H9 (cell line): ENCODE measurements at regions not wholly inside any gene's neighbourhood (a gene's known extent, or its start where the extent isn't known, plus 50 kb on each side); places are given as distances from the start of the nearest gene placed in this dataset.

Experiments used
- DNase-seq: peaks from one replicate; pipeline ENCODE4 v3.0.0-alpha.2; 2017
- H2AFZ ChIP-seq: one replicate; pipeline ENCODE4 v1.6.1; 2013; ENCODE audit warnings: mild to moderate bottlenecking, low read length, control low read depth, moderate library complexity
- H2AK5ac ChIP-seq: 2 replicates; pipeline ENCODE4 v1.6.1; 2013; ENCODE audit warnings: low read length, control low read depth, mixed read lengths; ENCODE audit not compliant: insufficient read length
- H2BK120ac ChIP-seq: one replicate; pipeline ENCODE4 v1.6.1; 2013; ENCODE audit warnings: low read depth, mild to moderate bottlenecking, low read length, control low read depth, inconsistent platforms; ENCODE audit not compliant: poor library complexity, severe bottlenecking
- H2BK12ac ChIP-seq: 2 replicates; pipeline ENCODE4 v1.6.1; 2013; ENCODE audit warnings: low read length, control low read depth, mixed read lengths, low read depth; ENCODE audit not compliant: insufficient read length
- H2BK15ac ChIP-seq: 2 replicates; pipeline ENCODE4 v1.6.1; 2013; ENCODE audit warnings: low read depth, low read length, control low read depth
- H2BK20ac ChIP-seq: one replicate; pipeline ENCODE4 v1.6.1; 2013; ENCODE audit warnings: low read depth, mild to moderate bottlenecking, low read length, control low read depth, inconsistent platforms; ENCODE audit not compliant: poor library complexity, severe bottlenecking
- H2BK5ac ChIP-seq: 2 replicates; pipeline ENCODE4 v1.6.1; 2013; ENCODE audit warnings: low read length, control low read depth, mixed read lengths; ENCODE audit not compliant: insufficient read length
- H3K14ac ChIP-seq: 2 replicates; pipeline ENCODE4 v1.6.1; 2013; ENCODE audit warnings: low read length, control low read depth; ENCODE audit not compliant: insufficient read depth
- H3K18ac ChIP-seq: 2 replicates; pipeline ENCODE4 v1.6.1; 2013; ENCODE audit warnings: low read depth, mild to moderate bottlenecking, mixed read lengths, low read length, control low read depth; ENCODE audit not compliant: insufficient read length
- H3K23ac ChIP-seq: 2 replicates; pipeline ENCODE4 v1.6.1; 2013; ENCODE audit warnings: low read length, control low read depth, mixed read lengths, low read depth; ENCODE audit not compliant: insufficient read length
- H3K23me2 ChIP-seq: 2 replicates; pipeline ENCODE4 v1.6.1; 2013; ENCODE audit warnings: low read depth, mild to moderate bottlenecking, mixed read lengths, low read length, control low read depth; ENCODE audit not compliant: insufficient read length, poor library complexity, severe bottlenecking
- H3K27ac ChIP-seq: 2 replicates; pipeline ENCODE4 v1.5.1; 2013; ENCODE audit warnings: low read length, control low read depth, mixed read lengths, low read depth; ENCODE audit not compliant: insufficient read length
- H3K27me3 ChIP-seq: 2 replicates; pipeline ENCODE4 v1.6.1; 2013; ENCODE audit warnings: low read length, control low read depth, inconsistent platforms; ENCODE audit not compliant: insufficient read depth
- H3K4ac ChIP-seq: 2 replicates; pipeline ENCODE4 v1.6.1; 2013; ENCODE audit warnings: low read depth, mild to moderate bottlenecking, control low read depth, inconsistent platforms, low read length, moderate library complexity
- H3K4me1 ChIP-seq: 2 replicates; pipeline ENCODE4 v1.6.1; 2013; ENCODE audit warnings: low read length, control low read depth, inconsistent platforms; ENCODE audit not compliant: insufficient read depth
- H3K4me2 ChIP-seq: 2 replicates; pipeline ENCODE4 v1.6.1; 2013; ENCODE audit warnings: low read length, control low read depth, mixed read lengths; ENCODE audit not compliant: insufficient read length, insufficient read depth
- H3K56ac ChIP-seq: 2 replicates; pipeline ENCODE4 v1.6.1; 2013; ENCODE audit warnings: low read depth, mild to moderate bottlenecking, mixed read lengths, low read length, control low read depth; ENCODE audit not compliant: insufficient read length
- H3K79me1 ChIP-seq: 2 replicates; pipeline ENCODE4 v1.6.1; 2013; ENCODE audit warnings: low read depth, mild to moderate bottlenecking, moderate library complexity, low read length, control low read depth, inconsistent platforms; ENCODE audit not compliant: insufficient read depth, poor library complexity, severe bottlenecking
- H3K79me2 ChIP-seq: 2 replicates; pipeline ENCODE4 v1.6.1; 2013; ENCODE audit warnings: low read length, control low read depth, inconsistent platforms; ENCODE audit not compliant: insufficient read depth
- H3K9ac ChIP-seq: 2 replicates; pipeline ENCODE4 v1.6.1; 2013; ENCODE audit warnings: low read length, control low read depth, mixed read lengths; ENCODE audit not compliant: insufficient read length; ENCODE audit errors: extremely low read depth
- H3K9me3 ChIP-seq: one replicate; pipeline ENCODE4 v1.6.1; 2013; ENCODE audit warnings: low read depth, low read length, inconsistent platforms; ENCODE audit not compliant: control insufficient read depth
- H3T11ph ChIP-seq: one replicate; pipeline ENCODE4 v1.6.1; 2013; ENCODE audit warnings: mild to moderate bottlenecking, low read length, control low read depth, inconsistent platforms
- H4K20me1 ChIP-seq: one replicate; pipeline ENCODE4 v1.6.1; 2013; ENCODE audit not compliant: control insufficient read depth, insufficient read length, insufficient read depth
- H4K5ac ChIP-seq: 2 replicates; pipeline ENCODE4 v1.6.1; 2013; ENCODE audit warnings: low read depth, mild to moderate bottlenecking, mixed read lengths, low read length, control low read depth; ENCODE audit not compliant: insufficient read length
- H4K8ac ChIP-seq: replicated peaks from 2 replicates; pipeline ENCODE4 v1.6.1; 2013; ENCODE audit warnings: low read length, control low read depth, mixed read lengths, low read depth; ENCODE audit not compliant: insufficient read length
- H4K91ac ChIP-seq: 2 replicates; pipeline ENCODE4 v1.6.1; 2013; ENCODE audit warnings: low read depth, mild to moderate bottlenecking, moderate library complexity, mixed read lengths, low read length, control low read depth; ENCODE audit not compliant: insufficient read length
- H3K27ac Mint-ChIP-seq, 3 experiments: 2 replicates in 2 of 3; 3 replicates in 1 of 3; pipeline ENCODE4 v1.8.0; 2020 to 2021; ENCODE audit warnings: mixed read lengths in 3 of 3, mild to moderate bottlenecking in 1 of 3, moderate library complexity in 1 of 3
- H3K27me3 Mint-ChIP-seq: 2 replicates; pipeline ENCODE4 v1.8.0; 2021; ENCODE audit warnings: low read depth, mild to moderate bottlenecking, moderate library complexity, mixed read lengths
- H3K36me3 Mint-ChIP-seq, 3 experiments: 2 replicates in 2 of 3; 3 replicates in 1 of 3; pipeline ENCODE4 v1.8.0; 2020 to 2021; ENCODE audit warnings: low read depth in 3 of 3, mixed read lengths in 3 of 3; ENCODE audit not compliant: insufficient read depth in 1 of 3
- H3K4me1 Mint-ChIP-seq, 2 experiments: 2 replicates each; pipeline ENCODE4 v1.8.0; 2020; ENCODE audit warnings: mixed read lengths in 2 of 2
- H3K4me3 Mint-ChIP-seq, 2 experiments: 2 replicates in 1 of 2; 3 replicates in 1 of 2; pipeline ENCODE4 v1.8.0; 2020 to 2021; ENCODE audit warnings: mild to moderate bottlenecking in 2 of 2, mixed read lengths in 2 of 2, moderate library complexity in 1 of 2
- H3K9me3 Mint-ChIP-seq, 2 experiments: 2 replicates in 1 of 2; 3 replicates in 1 of 2; pipeline ENCODE4 v1.8.0; 2020; ENCODE audit warnings: mild to moderate bottlenecking in 2 of 2, mixed read lengths in 2 of 2, moderate library complexity in 1 of 2
- WGBS: extraction: QIAGEN DNeasy Blood & Tissue Kit; methylation state at CpG from one replicate; pipeline ENCODE4 v1.1.7; 2013; ENCODE audit warnings: missing lambda C conversion rate, low lambda C conversion rate, mixed read lengths; ENCODE audit not compliant: insufficient read length; ENCODE audit errors: extremely low coverage; 5-methylcytosine and 5-hydroxymethylcytosine counted together
- TF ChIP-seq, protein P1 (sequence below): fragments of 200-600 bp; sonication (generic); conservative IDR thresholded peaks from 3 replicates; pipeline ENCODE4 v1.8.0; 2021; ENCODE audit warnings: antibody characterized with exemption, mild to moderate bottlenecking

GRCh38 chr2:153308466-153308865 lies 170.1 kb downstream of the RPRM start:
- TF ChIP-seq, protein P1, sequence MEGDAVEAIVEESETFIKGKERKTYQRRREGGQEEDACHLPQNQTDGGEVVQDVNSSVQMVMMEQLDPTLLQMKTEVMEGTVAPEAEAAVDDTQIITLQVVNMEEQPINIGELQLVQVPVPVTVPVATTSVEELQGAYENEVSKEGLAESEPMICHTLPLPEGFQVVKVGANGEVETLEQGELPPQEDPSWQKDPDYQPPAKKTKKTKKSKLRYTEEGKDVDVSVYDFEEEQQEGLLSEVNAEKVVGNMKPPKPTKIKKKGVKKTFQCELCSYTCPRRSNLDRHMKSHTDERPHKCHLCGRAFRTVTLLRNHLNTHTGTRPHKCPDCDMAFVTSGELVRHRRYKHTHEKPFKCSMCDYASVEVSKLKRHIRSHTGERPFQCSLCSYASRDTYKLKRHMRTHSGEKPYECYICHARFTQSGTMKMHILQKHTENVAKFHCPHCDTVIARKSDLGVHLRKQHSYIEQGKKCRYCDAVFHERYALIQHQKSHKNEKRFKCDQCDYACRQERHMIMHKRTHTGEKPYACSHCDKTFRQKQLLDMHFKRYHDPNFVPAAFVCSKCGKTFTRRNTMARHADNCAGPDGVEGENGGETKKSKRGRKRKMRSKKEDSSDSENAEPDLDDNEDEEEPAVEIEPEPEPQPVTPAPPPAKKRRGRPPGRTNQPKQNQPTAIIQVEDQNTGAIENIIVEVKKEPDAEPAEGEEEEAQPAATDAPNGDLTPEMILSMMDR: no peak
- no peak overlapping the region for H3K4ac ChIP-seq
- H3K14ac ChIP-seq: no peak overlapping the region
- H4K8ac ChIP-seq: no peak overlapping the region
- H3K79me2 ChIP-seq: no peaks in the 10 kb centered on the region
- H3K56ac ChIP-seq: no peak overlapping the region
- H3K9ac ChIP-seq: no peak overlapping the region
- no peak overlapping the region for H2BK12ac ChIP-seq
- WGBS: no CpG with 5 or more reads among the region's 2 CpGs
- no peak overlapping the region for H2BK5ac ChIP-seq
- no peak overlapping the region for H3K4me3 Mint-ChIP-seq
- H4K91ac ChIP-seq: no peak overlapping the region
- no peaks in the 10 kb centered on the region for H3K27me3 Mint-ChIP-seq
- H4K20me1 ChIP-seq: no peaks in the 10 kb centered on the region
- no peaks in the 10 kb centered on the region for H3K36me3 Mint-ChIP-seq
- no peak overlapping the region for H4K5ac ChIP-seq
- no peak overlapping the region for H2BK15ac ChIP-seq
- no peaks in the 10 kb centered on the region for H3K9me3 ChIP-seq
- no peak overlapping the region for H3K27ac ChIP-seq
- no peaks in the 10 kb centered on the region for H3K79me1 ChIP-seq
- no peak overlapping the region for H2BK120ac ChIP-seq
- H3K9me3 Mint-ChIP-seq: no peaks in the 10 kb centered on the region
- H2BK20ac ChIP-seq: no peak overlapping the region
- H3K27me3 ChIP-seq: no peaks in the 10 kb centered on the region
- H3K18ac ChIP-seq: no peak overlapping the region
- no peaks in the 10 kb centered on the region for H3K4me1 ChIP-seq
- no peak overlapping the region for H3K23ac ChIP-seq
- no peak overlapping the region for H3K27ac Mint-ChIP-seq
- no peak overlapping the region for H2AK5ac ChIP-seq
- H3T11ph ChIP-seq: no peak overlapping the region
- H3K4me2 ChIP-seq: no peak overlapping the region
- H2AFZ ChIP-seq: no peak overlapping the region
- H3K23me2 ChIP-seq: no peaks in the 10 kb centered on the region
- H3K4me1 Mint-ChIP-seq: no peaks in the 10 kb centered on the region
- DNase-seq: no peak
